CD4-positive, alpha-beta T cell (primary cell): ENCODE measurements at regions not wholly inside any gene's neighbourhood (a gene's known extent, or its start where the extent isn't known, plus 50 kb on each side); places are given as distances from the start of the nearest gene placed in this dataset.

Experiments
- ATAC-seq: fragments of 200-7000 bp; cut with Tn5 transposase; one replicate; pipeline ENCODE4 v1.10.0; 2022; ENCODE audit warnings: mild to moderate bottlenecking; ENCODE audit not compliant: poor library complexity
- CTCF ChIA-PET: fragments of 350-600 bp; sonication (Branson Sonifier 250); formaldehyde crosslinking; loops from one replicate; lab custom pipeline; 2021; ENCODE audit warnings: antibody characterized with exemption, inconsistent platforms; lab: Charles Lee
- POLR2A ChIA-PET: fragments of 350-600 bp; sonication (Branson Sonifier 250); formaldehyde crosslinking; loops from one replicate; lab custom pipeline; 2021; ENCODE audit warnings: antibody characterized with exemption, inconsistent platforms; lab: Charles Lee
- DNase-seq, 14 experiments: peaks; one replicate each; pipeline ENCODE4 v3.0.0-alpha.2; 2013 to 2020; ENCODE audit warnings: mixed read lengths in 2 of 14
- H3K27ac ChIP-seq, 2 donors: one replicate each; pipeline versions ENCODE4 v1.5.1 to v1.7.0; 2013; ENCODE audit warnings: low read length in 2 of 2, low read depth in 1 of 2, mild to moderate bottlenecking in 1 of 2
- H3K27me3 ChIP-seq, 2 experiments: 1 replicate in 1 of 2; 2 replicates in 1 of 2; pipeline versions ENCODE4 v1.6.1 to v1.7.0; 2013; ENCODE audit warnings: low read length in 2 of 2, control low read depth in 1 of 2, mild to moderate bottlenecking in 1 of 2, moderate library complexity in 1 of 2; ENCODE audit not compliant: insufficient read depth in 2 of 2, control insufficient read depth in 1 of 2
- H3K36me3 ChIP-seq: one replicate; pipeline ENCODE4 v1.6.1; 2013; ENCODE audit warnings: low read length, control low read depth; ENCODE audit not compliant: insufficient read depth
- H3K4me1 ChIP-seq: one replicate; pipeline ENCODE4 v1.6.1; 2013; ENCODE audit warnings: low read length, control low read depth; ENCODE audit not compliant: insufficient read depth
- H3K4me3 ChIP-seq: one replicate; pipeline ENCODE4 v1.5.1; 2013; ENCODE audit warnings: mild to moderate bottlenecking, low read length, moderate library complexity
- H3K9me3 ChIP-seq, 2 experiments: 1 replicate in 1 of 2; 2 replicates in 1 of 2; pipeline versions ENCODE4 v1.6.1 to v1.7.0; 2013; ENCODE audit warnings: low read length in 2 of 2, mild to moderate bottlenecking in 2 of 2, control low read depth in 1 of 2, moderate library complexity in 1 of 2; ENCODE audit not compliant: control insufficient read depth in 1 of 2, insufficient read depth in 1 of 2
- H3K27ac Mint-ChIP-seq: one replicate; pipeline ENCODE4 v1.8.0; 2020; ENCODE audit warnings: mixed read lengths
- H3K27me3 Mint-ChIP-seq: one replicate; pipeline ENCODE4 v1.8.0; 2021; ENCODE audit warnings: mixed read lengths
- H3K36me3 Mint-ChIP-seq: one replicate; pipeline ENCODE4 v1.8.0; 2021; ENCODE audit warnings: low read depth, mixed read lengths
- H3K4me1 Mint-ChIP-seq: one replicate; pipeline ENCODE4 v1.8.0; 2021; ENCODE audit warnings: low read depth, mixed read lengths
- H3K4me3 Mint-ChIP-seq: one replicate; pipeline ENCODE4 v1.8.0; 2020; ENCODE audit warnings: mild to moderate bottlenecking, mixed read lengths
- H3K9me3 Mint-ChIP-seq: one replicate; pipeline ENCODE4 v1.8.0; 2020; ENCODE audit warnings: mixed read lengths
- intact Hi-C, 2 experiments: fragments of 100-400 bp; cut with DNase I in 1 of 2; cut with micrococcal nuclease in 1 of 2; formaldehyde crosslinking; loops; one replicate each; pipeline versions ENCODE4 v1.15.1 to v1.9.0; 2023 to 2025; cut with DNase I, micrococcal nuclease
- TF ChIP-seq, protein P1 (sequence below): fragments of 200-600 bp; IDR thresholded peaks from one replicate; pipeline ENCODE4 v1.8.0; 2022; ENCODE audit warnings: antibody characterized with exemption, mild to moderate bottlenecking

DNA sequence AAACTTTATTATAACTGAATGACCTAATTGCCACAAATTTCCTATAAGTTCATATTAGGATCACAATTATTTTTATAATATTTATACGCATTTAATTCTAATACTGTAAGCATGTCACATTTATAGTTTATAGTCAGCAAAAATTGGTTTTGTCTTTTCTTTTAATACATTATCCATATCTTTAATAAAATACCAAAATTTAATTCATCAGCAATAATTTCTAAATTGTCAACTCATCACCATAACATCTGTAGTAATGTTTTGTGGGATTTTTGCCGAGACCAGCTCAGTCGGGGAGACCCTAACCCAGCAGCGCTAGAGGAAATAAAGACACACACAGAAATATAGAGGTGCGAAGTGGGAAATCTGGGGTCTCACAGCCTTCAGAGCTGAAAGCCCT, 254.2 kb downstream of the KIF21A start:
- CTCF ChIA-PET = no interaction called here
- TF ChIP-seq, protein P1, sequence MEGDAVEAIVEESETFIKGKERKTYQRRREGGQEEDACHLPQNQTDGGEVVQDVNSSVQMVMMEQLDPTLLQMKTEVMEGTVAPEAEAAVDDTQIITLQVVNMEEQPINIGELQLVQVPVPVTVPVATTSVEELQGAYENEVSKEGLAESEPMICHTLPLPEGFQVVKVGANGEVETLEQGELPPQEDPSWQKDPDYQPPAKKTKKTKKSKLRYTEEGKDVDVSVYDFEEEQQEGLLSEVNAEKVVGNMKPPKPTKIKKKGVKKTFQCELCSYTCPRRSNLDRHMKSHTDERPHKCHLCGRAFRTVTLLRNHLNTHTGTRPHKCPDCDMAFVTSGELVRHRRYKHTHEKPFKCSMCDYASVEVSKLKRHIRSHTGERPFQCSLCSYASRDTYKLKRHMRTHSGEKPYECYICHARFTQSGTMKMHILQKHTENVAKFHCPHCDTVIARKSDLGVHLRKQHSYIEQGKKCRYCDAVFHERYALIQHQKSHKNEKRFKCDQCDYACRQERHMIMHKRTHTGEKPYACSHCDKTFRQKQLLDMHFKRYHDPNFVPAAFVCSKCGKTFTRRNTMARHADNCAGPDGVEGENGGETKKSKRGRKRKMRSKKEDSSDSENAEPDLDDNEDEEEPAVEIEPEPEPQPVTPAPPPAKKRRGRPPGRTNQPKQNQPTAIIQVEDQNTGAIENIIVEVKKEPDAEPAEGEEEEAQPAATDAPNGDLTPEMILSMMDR = no peak
- DNase-seq (no peak), ATAC-seq (no peak)
- H3K9me3 ChIP-seq = peaks cover 0 to 12% of the 10 kb centered on the region in 2 experiments
- H3K36me3 Mint-ChIP-seq = no peaks in the 10 kb centered on the region
- POLR2A ChIA-PET = no interaction called here
- H3K27me3 ChIP-seq = no peaks in the 10 kb centered on the region
- no peaks in the 10 kb centered on the region for H3K4me1 Mint-ChIP-seq
- H3K4me1 ChIP-seq = no peaks in the 10 kb centered on the region
- intact Hi-C loops = no loop called here
- no peaks in the 10 kb centered on the region for H3K27me3 Mint-ChIP-seq
- H3K9me3 Mint-ChIP-seq = peaks cover 6% of the 10 kb centered on the region
- no peak overlapping the region for H3K27ac Mint-ChIP-seq
- no peak overlapping the region for H3K4me3 ChIP-seq
- no peaks in the 10 kb centered on the region for H3K36me3 ChIP-seq
- no peak overlapping the region for H3K4me3 Mint-ChIP-seq
- H3K27ac ChIP-seq = no peak overlapping the region

DNA sequence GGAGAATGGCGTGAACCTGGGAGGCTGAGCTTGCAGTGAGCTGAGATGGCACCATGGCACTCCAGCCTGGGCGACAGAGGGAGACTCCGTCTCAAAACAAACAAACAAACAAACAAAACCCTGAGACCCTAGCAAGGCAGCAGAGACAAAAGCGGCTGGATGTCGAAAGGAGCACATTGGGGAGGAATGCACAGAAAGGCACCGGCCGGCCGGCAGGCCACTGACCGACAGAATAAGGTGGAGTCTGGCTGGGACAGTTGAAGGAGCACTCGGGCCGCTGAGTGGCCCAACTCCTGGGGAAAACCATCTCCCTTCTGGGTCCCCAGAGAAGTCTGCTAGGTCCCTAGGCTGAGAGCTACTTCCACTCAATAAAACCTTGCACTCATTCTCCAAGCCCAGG, 256.2 kb downstream of the KIF21A start:
- POLR2A ChIA-PET = no interaction called here
- intact Hi-C loops = no loop called here

DNA sequence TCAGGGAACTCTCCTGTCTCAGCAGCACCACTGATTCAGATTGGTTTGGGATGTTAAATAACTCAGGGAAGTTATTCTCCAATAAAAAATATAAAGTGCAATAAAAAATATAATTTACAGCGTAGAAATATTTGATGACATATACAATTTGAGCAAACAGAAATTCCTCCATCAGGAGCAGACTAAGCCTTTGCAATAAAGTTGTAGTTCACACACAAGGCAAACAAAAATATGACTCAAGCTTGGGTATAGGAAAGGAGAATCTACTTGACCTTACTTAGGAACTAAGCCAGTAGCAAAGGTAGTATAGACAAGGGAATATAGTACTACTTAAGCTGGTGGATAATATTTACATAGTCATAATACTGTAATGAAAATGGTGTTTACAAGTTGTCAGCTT, 264.1 kb downstream of the KIF21A start:
- no peaks in the 10 kb centered on the region for H3K36me3 Mint-ChIP-seq
- POLR2A ChIA-PET = no interaction called here
- no peak overlapping the region for H3K27ac ChIP-seq
- no peak for DNase-seq
- H3K9me3 Mint-ChIP-seq = no peaks in the 10 kb centered on the region
- no peaks in the 10 kb centered on the region for H3K36me3 ChIP-seq
- H3K27me3 ChIP-seq = no peaks in the 10 kb centered on the region
- H3K4me3 ChIP-seq = no peak overlapping the region
- intact Hi-C loops = no loop called here
- peaks cover 0 to 3% of the 10 kb centered on the region in 2 experiments for H3K9me3 ChIP-seq
- no peaks in the 10 kb centered on the region for H3K4me1 ChIP-seq
- H3K4me1 Mint-ChIP-seq = no peaks in the 10 kb centered on the region
- no peak overlapping the region for H3K27ac Mint-ChIP-seq
- H3K4me3 Mint-ChIP-seq = no peak overlapping the region
- TF ChIP-seq, protein P1 = no peak
- no peak for ATAC-seq
- CTCF ChIA-PET = no interaction called here
- no peaks in the 10 kb centered on the region for H3K27me3 Mint-ChIP-seq

More for the DNA sequence above, 256.2 kb downstream of the KIF21A start:
- Mint-ChIP-seq H3K4me1 (no peaks in the 10 kb centered on the region), H3K4me3 (no peak overlapping the region), H3K9me3 (peaks cover 6% of the 10 kb centered on the region), H3K36me3 (no peaks in the 10 kb centered on the region), H3K27ac (no peak overlapping the region), H3K27me3 (no peaks in the 10 kb centered on the region)
- CTCF ChIA-PET = no interaction called here
- peaks cover 0 to 12% of the 10 kb centered on the region in 2 experiments for H3K9me3 ChIP-seq
- no peak for ATAC-seq
- H3K36me3 ChIP-seq = no peaks in the 10 kb centered on the region
- no peak overlapping the region for H3K4me3 ChIP-seq
- no peak overlapping the region for H3K27ac ChIP-seq
- TF ChIP-seq, protein P1 = no peak
- H3K27me3 ChIP-seq = no peaks in the 10 kb centered on the region
- no peaks in the 10 kb centered on the region for H3K4me1 ChIP-seq
- DNase-seq = no peak
